ENCODE measurements at regions not wholly inside any gene's neighbourhood (a gene's known extent, or its start where the extent isn't known, plus 50 kb on each side); places are given as distances from the start of the nearest gene placed in this dataset.
"Not testable (repeated sequence)": the region's sequence is repeated elsewhere in the genome, so short reads cannot be mapped to it uniquely, and the experiment has no call there.

GRCh38 chr6:67881706-67882065, 753.4 kb upstream of the ADGRB3 start:
- peaks cover 4 to 65% (median 58%) of the 10 kb centered on the region in 11 experiments for H3K36me3 ChIP-seq
- no peaks in the 10 kb centered on the region for H3K27me3 ChIP-seq
- H3K9ac ChIP-seq: peak overlapping the region in 2 of 11 experiments; percentile 31 to 35; a peak in 3 of 22 replicates
- peak overlapping the region in 7 of 11 experiments; percentile 11 to 93 (median 48); a peak in 11 of 22 replicates for H3K27ac ChIP-seq
- no peak for TF ChIP-seq Cebpa-rat (IDR thresholded peaks at IDR 0.05)
- H3K4me1 ChIP-seq: peaks cover 5 to 13% (median 8%) of the 10 kb centered on the region in 10 experiments; a peak in 16 of 20 replicates
- no peaks in the 10 kb centered on the region for H4K20me1 ChIP-seq
- peaks cover 74 to 85% (median 76%) of the 10 kb centered on the region in 11 experiments for H3K9me3 ChIP-seq (replicated peaks in 1 of 11)
- peak overlapping the region in 2 of 10 experiments; percentile 17 to 31; a peak in 1 of 20 replicates for H3K4me3 ChIP-seq
- peak overlapping the region in 6 of 11 experiments; percentile 21 to 56 (median 28); a peak in 6 of 22 replicates for H3K4me2 ChIP-seq

- peaks cover 4 to 59% (median 53%) of the 10 kb centered on the region in 11 experiments for H3K36me3 ChIP-seq
- H3K27ac ChIP-seq: peak overlapping the region in 7 of 11 experiments; percentile 11 to 93 (median 48); a peak in 12 of 22 replicates
- H4K20me1 ChIP-seq: no peaks in the 10 kb centered on the region
- peaks cover 5 to 13% (median 8%) of the 10 kb centered on the region in 10 experiments; a peak in 14 of 20 replicates for H3K4me1 ChIP-seq
- 0 out of 20 replicates have a peak overlapping the region, but pooled peaks of 2 of the 10 experiments have one; percentile 17 to 31 for H3K4me3 ChIP-seq
- peaks cover 68 to 80% (median 71%) of the 10 kb centered on the region in 11 experiments for H3K9me3 ChIP-seq (replicated peaks in 1 of 11)
- no peak for TF ChIP-seq Cebpa-rat (IDR thresholded peaks at IDR 0.05)
- peak overlapping the region in 10 of 11 experiments; percentile 1 to 56 (median 22); a peak in 11 of 22 replicates for H3K4me2 ChIP-seq
- peak overlapping the region in 3 of 11 experiments; percentile 12 to 35 (median 31); a peak in 3 of 22 replicates for H3K9ac ChIP-seq
- H3K27me3 ChIP-seq: no peaks in the 10 kb centered on the region
Observed at GRCh38 chr6:67880939-67881705, 754.0 kb upstream of the ADGRB3 start.

GRCh38 chr6:67880343-67880742, 754.7 kb upstream of the ADGRB3 start:
- Histone ChIP-seq H3K4me1 (peaks cover 5 to 13% (median 8%) of the 10 kb centered on the region in 10 experiments; a peak in 14 of 20 replicates), H3K9me3 (replicated peaks in 1 of 11) (peaks cover 61 to 72% (median 63%) of the 10 kb centered on the region in 11 experiments), H3K36me3 (peaks cover 4 to 51% (median 45%) of the 10 kb centered on the region in 11 experiments)
- H4K20me1 ChIP-seq, H3K4me2 ChIP-seq, H3K9ac ChIP-seq, H3K27ac ChIP-seq, H3K4me3 ChIP-seq, H3K27me3 ChIP-seq: not testable (repeated sequence)

- H4K20me1 ChIP-seq, H3K4me2 ChIP-seq, H3K9ac ChIP-seq, H3K27ac ChIP-seq, H3K4me3 ChIP-seq, H3K27me3 ChIP-seq: not testable (repeated sequence)
- H3K36me3 ChIP-seq: peaks cover 4 to 47% (median 41%) of the 10 kb centered on the region in 11 experiments
- H3K4me1 ChIP-seq: peaks cover 5 to 13% (median 8%) of the 10 kb centered on the region in 10 experiments; a peak in 14 of 20 replicates
- H3K9me3 ChIP-seq (replicated peaks in 1 of 11): peaks cover 57 to 69% (median 59%) of the 10 kb centered on the region in 11 experiments
Observed at GRCh38 chr6:67879928-67880327, 755.2 kb upstream of the ADGRB3 start.

GRCh38 chr6:67879105-67879904, 755.8 kb upstream of the ADGRB3 start:
- H4K20me1 ChIP-seq, H3K27me3 ChIP-seq, H3K4me3 ChIP-seq, H3K4me2 ChIP-seq, H3K9ac ChIP-seq: not testable (repeated sequence)
- peaks cover 5 to 13% (median 8%) of the 10 kb centered on the region in 10 experiments; a peak in 14 of 20 replicates for H3K4me1 ChIP-seq
- H3K27ac ChIP-seq: peak overlapping the region in 1 of 11 experiments; percentile 32; a peak in 1 of 22 replicates
- peaks cover 50 to 67% (median 53%) of the 10 kb centered on the region in 11 experiments for H3K9me3 ChIP-seq (replicated peaks in 1 of 11)
- peaks cover 4 to 41% (median 34%) of the 10 kb centered on the region in 11 experiments for H3K36me3 ChIP-seq

- Histone ChIP-seq H3K9me3 (replicated peaks in 1 of 11) (peaks cover 41 to 56% (median 49%) of the 10 kb centered on the region in 11 experiments), H3K36me3 (peaks cover 3 to 30% (median 24%) of the 10 kb centered on the region in 11 experiments; a peak in 19 of 22 replicates), H3K4me1 (peaks cover 5 to 13% (median 8%) of the 10 kb centered on the region in 10 experiments; a peak in 14 of 20 replicates)
- H3K27me3 ChIP-seq, H3K4me2 ChIP-seq, H4K20me1 ChIP-seq, H3K27ac ChIP-seq, H3K9ac ChIP-seq, H3K4me3 ChIP-seq: not testable (repeated sequence)
Observed at GRCh38 chr6:67878216-67878615, 756.9 kb upstream of the ADGRB3 start.

- Histone ChIP-seq H3K4me3 (no peak overlapping the region), H3K9me3 (replicated peaks in 1 of 11) (peaks cover 32 to 48% (median 42%) of the 10 kb centered on the region in 11 experiments), H3K36me3 (peaks cover 0 to 21% (median 14%) of the 10 kb centered on the region in 11 experiments; a peak in 13 of 22 replicates), H4K20me1 (no peaks in the 10 kb centered on the region), H3K4me1 (peaks cover 5 to 13% (median 8%) of the 10 kb centered on the region in 10 experiments; a peak in 14 of 20 replicates), H3K9ac (no peak overlapping the region), H3K27me3 (no peaks in the 10 kb centered on the region), H3K4me2 (no peak overlapping the region), H3K27ac (no peak overlapping the region)
- TF ChIP-seq Cebpa-rat (IDR thresholded peaks at IDR 0.05): no peak
Observed at GRCh38 chr6:67877288-67877687, 757.8 kb upstream of the ADGRB3 start.

GRCh38 chr6:67875877-67876383, 759.2 kb upstream of the ADGRB3 start:
- no peak overlapping the region for H3K4me3 ChIP-seq
- TF ChIP-seq Cebpa-rat (IDR thresholded peaks at IDR 0.05): no peak
- H3K9me3 ChIP-seq (replicated peaks in 1 of 11): peaks cover 19 to 42% (median 33%) of the 10 kb centered on the region in 11 experiments
- H3K4me2 ChIP-seq: no peak overlapping the region
- no peaks in the 10 kb centered on the region for H4K20me1 ChIP-seq
- H3K27ac ChIP-seq: no peak overlapping the region
- H3K27me3 ChIP-seq: no peaks in the 10 kb centered on the region
- H3K36me3 ChIP-seq: peaks cover 0 to 7% (median under 1%) of the 10 kb centered on the region in 11 experiments; a peak in 5 of 22 replicates
- H3K9ac ChIP-seq: no peak overlapping the region
- peaks cover 0 to 1% (median 1%) of the 10 kb centered on the region in 10 experiments; a peak in 11 of 20 replicates for H3K4me1 ChIP-seq
